ENCODE measurements at regions not wholly inside any gene's neighbourhood (a gene's known extent, or its start where the extent isn't known, plus 50 kb on each side); places are given as distances from the start of the nearest gene placed in this dataset.

GRCh38 chr21:43301409-43302061, 125.4 kb downstream of the SIK1 start:
- DNase-seq, result no peak

GRCh38 chr21:43300496-43301408, 126.2 kb downstream of the SIK1 start:
- no peak for DNase-seq

GRCh38 chr21:43299441-43300277, 127.3 kb downstream of the SIK1 start:
- DNase-seq, result no peak

- DNase-seq, result no peak
These were observed 128.1 kb downstream of the SIK1 start for GRCh38 chr21:43298546-43299440.

GRCh38 chr21:43297989-43298388, 128.9 kb downstream of the SIK1 start:
- no peak for DNase-seq

GRCh38 chr21:43297391-43297981, 128.7 kb downstream of the CRYAA start:
- no peak for DNase-seq

- DNase-seq, result no peak
These were observed 126.5 kb downstream of the CRYAA start for GRCh38 chr21:43295066-43295958.

GRCh38 chr21:43294194-43294902, 125.5 kb downstream of the CRYAA start:
- no peak for DNase-seq

GRCh38 chr21:43292866-43293142, 124.0 kb downstream of the CRYAA start:
- DNase-seq, result no peak

GRCh38 chr21:43292041-43292865, 123.4 kb downstream of the CRYAA start:
- DNase-seq, result no peak

GRCh38 chr21:43291347-43291950, 122.6 kb downstream of the CRYAA start:
- DNase-seq, result no peak

GRCh38 chr21:43290421-43291346, 121.9 kb downstream of the CRYAA start:
- no peak for DNase-seq

- DNase-seq, result no peak
These were observed 121.2 kb downstream of the CRYAA start for GRCh38 chr21:43289966-43290365.

GRCh38 chr21:43289442-43289841, 120.6 kb downstream of the CRYAA start:
- DNase-seq, result no peak

GRCh38 chr21:43287795-43288755, 119.3 kb downstream of the CRYAA start:
- no peak for DNase-seq

- no peak for DNase-seq
These were observed 118.4 kb downstream of the CRYAA start for GRCh38 chr21:43287111-43287760.
